NCI-H446 treated with DMSO at 0.1 percent for 48 hours (cell line): ENCODE measurements at regions not wholly inside any gene's neighbourhood (a gene's known extent, or its start where the extent isn't known, plus 50 kb on each side); places are given as distances from the start of the nearest gene placed in this dataset.
A peak's percentile ranks its signal among the peaks of the same experiment; 100 is the strongest.

ENCODE experiments used
- DNase-seq: peaks from one replicate; lab custom pipeline; 2025; lab: John Stamatoyannopoulos, UW

- peak; percentile 53 for DNase-seq
Observed at GRCh38 chr5:124839371-124839998, 93.0 kb upstream of the ZNF608 start.

GRCh38 chr5:124841829-124842712 lies 95.6 kb upstream of the ZNF608 start:
- DNase-seq: peak; percentile 74

DNA sequence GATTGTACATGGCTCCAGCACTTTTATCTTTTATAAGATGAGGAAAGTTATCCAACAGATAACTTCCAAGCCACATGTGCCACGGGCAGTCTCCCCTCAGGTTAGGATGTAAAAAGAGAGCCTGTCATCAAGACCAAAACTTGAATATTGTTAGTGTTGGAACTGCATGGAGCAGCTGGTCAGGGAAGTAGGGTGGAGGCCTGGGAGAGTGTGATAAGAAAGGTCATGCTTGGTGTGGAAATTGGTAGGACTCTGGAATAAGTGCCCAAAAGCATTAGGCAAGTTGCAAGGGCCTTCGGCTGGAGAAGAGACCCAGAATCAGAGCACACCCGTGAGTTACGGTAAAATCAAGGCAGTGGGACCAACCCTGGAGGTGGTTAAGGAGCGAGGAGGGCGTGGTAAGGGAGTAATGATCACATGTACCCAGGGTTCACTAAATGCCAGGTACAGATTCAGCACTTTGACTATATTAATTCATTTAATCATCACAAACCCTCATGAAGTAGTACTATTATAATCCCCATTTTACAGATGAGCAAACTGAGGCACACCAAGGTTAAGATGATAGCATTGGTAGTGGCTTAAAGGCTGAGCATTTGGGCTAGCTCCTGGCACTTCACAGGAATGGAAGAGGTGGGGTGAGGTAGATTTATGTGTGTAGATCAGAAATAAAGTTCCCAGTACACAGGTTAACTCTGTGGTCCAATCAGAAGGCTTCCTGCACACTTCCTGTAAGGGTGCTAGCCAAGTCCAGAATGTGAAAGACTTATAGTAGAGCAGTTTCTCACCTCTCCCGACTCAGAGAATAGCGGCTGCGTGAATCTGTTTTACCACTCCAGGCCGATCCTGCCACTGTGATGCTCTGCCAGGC lies 96.5 kb upstream of the ZNF608 start:
- DNase-seq: no peak

- no peak for DNase-seq
Observed at GRCh38 chr5:124843596-124843899, 97.1 kb upstream of the ZNF608 start.

GRCh38 chr5:124844371-124844920 lies 98.0 kb upstream of the ZNF608 start:
- no peak for DNase-seq

- DNase-seq: peak; percentile 20
Observed at GRCh38 chr5:124847907-124848306, 101.5 kb upstream of the ZNF608 start.

GRCh38 chr5:124849774-124850173 lies 103.3 kb upstream of the ZNF608 start:
- DNase-seq: no peak

- DNase-seq: no peak
Observed at GRCh38 chr5:124856726-124857125, 110.3 kb upstream of the ZNF608 start.

DNA sequence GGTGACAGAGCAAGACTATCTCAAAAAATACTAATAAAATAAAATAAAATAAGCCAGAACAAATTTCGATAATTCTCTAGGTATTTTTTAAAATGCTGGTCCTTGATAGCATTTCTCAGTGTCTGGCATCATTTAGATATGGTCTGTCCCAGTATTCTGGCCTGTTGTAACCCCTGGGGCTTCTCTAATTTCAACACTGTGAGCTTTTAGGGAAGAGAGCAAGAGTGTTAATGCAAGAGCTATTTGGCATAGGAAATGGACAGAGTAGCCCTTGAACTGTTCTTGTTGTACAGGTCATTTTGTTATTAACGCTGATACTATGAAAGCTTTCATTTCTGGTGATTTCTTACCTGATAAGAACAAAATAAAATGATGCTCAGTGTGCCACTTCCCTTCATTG lies 112.2 kb upstream of the ZNF608 start:
- DNase-seq: no peak

GRCh38 chr5:124859027-124859426 lies 112.6 kb upstream of the ZNF608 start:
- no peak for DNase-seq

DNA sequence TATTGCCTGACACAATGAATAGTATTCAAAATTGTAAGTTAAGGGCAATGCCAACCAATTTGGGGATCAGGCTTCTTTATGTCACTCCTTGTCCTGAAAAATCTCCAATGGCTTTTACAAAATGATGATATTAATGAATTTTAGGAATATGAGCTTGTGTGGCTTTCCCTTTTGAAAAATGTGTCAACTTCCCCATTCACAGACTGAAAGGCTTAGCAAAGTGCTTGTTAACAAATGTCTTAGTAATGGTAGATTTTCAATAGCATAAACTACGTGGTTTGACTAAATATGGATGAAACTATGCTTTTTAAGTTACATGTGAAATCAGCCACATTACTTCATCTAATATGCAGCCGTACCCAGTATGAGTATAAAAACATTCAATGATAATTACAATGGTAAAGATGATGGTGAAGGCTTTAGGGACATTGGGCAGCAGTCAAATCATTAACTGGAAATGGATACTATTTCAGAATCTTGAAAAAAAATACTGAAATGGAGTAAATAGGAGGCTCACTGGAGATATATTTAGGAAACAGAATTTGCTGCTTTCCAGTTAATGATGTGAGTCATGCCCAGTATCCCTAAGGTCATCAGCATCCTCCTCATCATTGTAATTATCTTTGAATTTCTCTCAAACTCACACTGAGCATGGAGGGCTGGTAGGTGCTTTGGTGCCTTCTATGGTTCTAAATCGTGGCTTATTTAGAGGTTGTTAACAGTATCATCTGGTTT lies 113.3 kb upstream of the ZNF608 start:
- no peak for DNase-seq

- no peak for DNase-seq
Observed at GRCh38 chr5:124860291-124860655, 113.8 kb upstream of the ZNF608 start.

- DNase-seq: no peak
Observed at GRCh38 chr5:124865066-124865465, 118.6 kb upstream of the ZNF608 start.

GRCh38 chr5:124865603-124866354 lies 119.3 kb upstream of the ZNF608 start:
- DNase-seq: no peak

DNA sequence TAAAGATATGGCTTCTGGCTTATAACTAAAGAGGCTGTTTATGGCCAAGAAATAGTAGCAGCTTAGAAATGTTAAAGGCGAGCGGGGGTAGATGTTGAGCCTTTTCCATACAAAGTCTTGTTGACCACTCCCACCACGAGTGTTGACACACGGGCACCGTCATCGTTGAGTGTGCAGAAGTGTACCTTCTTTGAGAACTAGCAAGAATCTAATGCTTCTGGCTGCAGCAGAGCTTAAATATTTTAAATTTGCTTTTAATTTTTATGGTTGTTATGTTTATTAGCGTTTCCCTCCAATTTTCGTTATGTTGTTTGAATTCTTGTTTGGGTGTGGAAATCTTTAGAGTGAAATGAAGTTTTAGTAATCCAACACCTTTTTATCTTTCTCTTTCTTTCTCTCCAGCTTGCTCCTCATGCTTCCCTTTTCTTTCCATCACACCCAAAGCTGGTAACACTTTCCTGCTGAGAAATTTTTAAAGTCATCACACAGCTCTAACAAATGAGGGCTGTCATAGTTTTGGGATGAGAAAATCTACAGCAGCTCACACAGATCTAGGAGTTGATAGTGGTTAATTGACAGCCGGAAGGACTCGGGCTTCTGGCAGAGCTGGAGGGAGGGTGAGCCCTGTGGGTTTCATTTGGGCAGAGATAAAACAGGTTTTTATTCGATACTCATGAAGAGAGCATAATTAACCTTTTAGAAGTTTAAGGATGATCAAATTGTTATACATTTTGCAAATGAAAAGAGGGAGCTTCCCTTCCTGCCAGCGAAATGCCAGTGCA lies 120.1 kb upstream of the ZNF608 start:
- no peak for DNase-seq

DNA sequence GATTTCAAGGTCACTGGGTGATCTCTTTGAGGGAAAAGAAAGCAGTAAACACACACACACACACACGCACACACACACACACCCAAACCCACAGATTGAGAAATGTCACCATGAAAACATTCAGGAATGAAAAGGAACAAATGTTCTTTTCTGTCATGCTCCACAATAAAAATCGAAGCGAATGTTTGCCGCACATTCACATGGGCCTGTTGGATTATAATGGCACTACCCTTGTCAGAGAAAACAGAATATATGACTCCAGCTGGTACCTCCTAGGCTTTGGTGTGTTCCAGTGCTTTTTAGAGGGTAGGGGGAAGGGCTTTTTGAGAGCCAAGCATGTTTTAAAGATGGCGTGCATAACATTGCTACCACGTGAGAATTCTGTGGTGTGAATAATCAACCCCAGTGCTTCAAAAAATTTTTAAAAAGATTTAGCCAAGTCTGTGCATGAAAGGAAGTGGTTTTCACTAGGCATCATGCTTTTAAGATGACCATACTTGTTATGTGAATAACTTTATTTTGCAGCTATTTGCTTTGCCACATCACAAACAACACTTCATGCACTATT lies 120.8 kb upstream of the ZNF608 start:
- DNase-seq: no peak

DNA sequence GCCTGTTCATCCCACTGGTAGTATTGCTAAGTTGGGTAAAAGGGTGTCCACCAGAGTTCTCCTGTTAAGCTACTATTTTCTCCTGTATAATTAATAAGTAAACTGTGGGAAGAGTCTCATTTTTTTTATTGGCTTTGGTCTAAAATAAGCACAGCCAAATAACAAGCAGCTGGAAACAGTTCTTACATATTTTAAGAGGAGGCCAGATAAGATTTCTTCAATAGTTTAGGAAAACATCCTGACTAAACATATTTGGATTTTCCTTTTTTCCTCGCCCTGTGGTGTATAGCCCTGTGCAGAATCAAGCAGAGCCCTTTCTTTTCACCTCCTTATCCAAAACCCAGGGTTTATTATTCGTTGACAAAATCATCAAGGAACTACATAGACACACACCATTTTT lies 122.2 kb upstream of the ZNF608 start:
- DNase-seq: no peak

DNA sequence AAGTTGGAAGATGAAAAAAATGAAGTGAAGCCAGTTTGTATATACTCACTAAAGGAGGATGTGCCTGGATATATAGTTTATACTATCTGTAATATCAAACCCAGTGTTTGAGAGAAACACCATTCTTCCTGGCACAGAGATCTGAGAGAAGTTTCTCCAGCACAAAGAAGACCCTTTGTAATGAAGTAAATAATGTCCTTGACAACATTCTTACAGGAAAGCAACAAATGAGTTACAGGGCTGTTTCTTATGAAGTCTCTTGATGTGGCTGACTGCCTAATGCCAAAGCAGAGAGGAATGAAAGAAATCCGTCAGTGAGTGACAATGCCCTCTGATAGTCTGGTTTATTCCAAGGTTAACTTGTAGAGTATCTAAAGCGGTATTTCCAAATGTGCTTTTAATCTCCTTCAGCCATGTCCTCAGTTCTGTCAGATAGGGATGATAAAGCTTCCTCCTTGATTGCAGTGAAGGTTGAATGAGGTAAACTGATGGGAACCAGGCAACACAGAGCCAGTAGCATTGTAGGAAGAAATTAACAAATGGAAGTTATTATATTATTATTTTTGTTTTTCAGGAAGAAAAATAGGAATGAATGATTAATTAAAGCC lies 123.1 kb upstream of the ZNF608 start:
- no peak for DNase-seq

DNA sequence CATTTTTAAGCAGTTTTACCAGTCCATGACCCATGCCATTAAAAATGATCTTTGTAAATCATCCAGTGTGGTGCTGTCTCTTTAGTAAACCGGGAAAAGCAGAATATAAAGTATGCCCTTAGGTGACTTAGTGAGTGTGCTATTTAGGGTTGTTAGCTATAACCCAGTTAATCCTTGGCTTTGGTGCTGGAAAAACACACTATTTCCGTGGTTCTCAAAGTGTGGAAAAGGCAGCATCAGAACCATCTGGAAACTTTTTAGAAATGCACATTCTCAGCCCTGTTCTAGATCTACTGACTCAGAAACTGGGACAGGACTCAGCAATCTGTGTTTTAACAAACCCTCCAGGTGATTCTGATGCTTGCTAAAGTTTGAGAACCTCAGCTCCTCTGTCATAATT lies 123.6 kb upstream of the ZNF608 start:
- no peak for DNase-seq

DNA sequence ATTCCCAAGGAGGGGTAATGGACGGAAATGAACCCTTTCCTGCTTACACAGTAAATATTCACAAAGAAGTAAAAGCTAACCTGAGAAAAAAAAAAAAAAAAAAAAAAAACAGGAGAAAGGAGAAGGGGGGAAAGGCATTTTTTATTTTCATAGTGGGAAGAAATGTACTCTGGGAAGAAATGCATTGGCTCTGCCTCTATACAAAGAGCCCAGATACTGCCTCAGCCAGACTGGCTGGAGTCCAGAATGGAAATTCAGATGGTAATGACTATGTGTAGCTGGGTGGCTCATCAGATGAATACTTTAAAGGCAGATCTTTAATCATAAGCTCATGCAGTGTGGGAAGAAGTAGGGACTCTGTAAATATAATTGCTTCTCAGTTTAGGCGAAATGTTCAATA lies 124.9 kb upstream of the ZNF608 start:
- peak; percentile 53 for DNase-seq
